ENCODE measurements at regions not wholly inside any gene's neighbourhood (a gene's known extent, or its start where the extent isn't known, plus 50 kb on each side); places are given as distances from the start of the nearest gene placed in this dataset.
A peak's percentile ranks its signal among the peaks of the same experiment; 100 is the strongest.

DNA sequence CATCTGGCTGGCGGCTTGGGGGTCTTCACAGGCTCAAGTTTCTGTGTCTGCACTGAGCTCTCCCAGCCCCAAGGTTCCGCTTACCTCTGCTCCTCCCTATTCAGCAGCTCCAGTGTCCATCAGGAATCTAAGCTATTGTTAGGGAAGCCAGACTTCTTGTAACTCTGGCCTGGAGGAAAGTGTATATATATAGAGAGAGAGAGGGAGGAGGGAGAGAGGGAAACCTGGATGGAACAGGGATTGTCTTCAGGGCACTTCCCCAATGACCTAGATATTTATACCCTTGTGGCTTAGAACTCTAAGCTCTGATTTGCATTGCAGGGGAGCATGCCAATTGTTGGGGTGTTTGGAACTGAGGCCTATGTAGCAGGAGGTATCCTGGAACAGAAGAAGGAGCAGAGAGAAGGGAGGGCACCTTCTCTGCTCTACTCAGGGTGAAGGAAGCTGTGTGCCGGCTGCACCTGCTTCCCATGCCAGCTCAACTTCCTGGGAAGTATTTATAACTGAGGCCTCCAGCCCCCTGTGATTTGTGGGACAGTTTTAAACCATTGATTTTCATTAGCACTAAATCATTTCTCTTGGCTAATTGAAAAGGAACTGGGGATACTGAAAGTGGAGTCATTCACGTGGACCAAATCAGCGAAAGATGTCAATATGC lies 70.9 kb downstream of the NAV1 start:
- peaks cover 90% of the 10 kb centered on the region for H4K20me1 ChIP-seq
- H3K4me1 ChIP-seq = peaks cover 43% of the 10 kb centered on the region
- 0 out of 2 replicates have a peak overlapping the region, but pooled peaks have one; percentile 41 for H3K27ac ChIP-seq
- no peaks in the 10 kb centered on the region for H3K27me3 ChIP-seq
- H3K36me3 ChIP-seq = peaks cover 17% of the 10 kb centered on the region; the same call in 1 of the 2 replicates
- no peak for TF ChIP-seq Cebpa-rat (IDR thresholded peaks at IDR 0.05)
- H3K9ac ChIP-seq = 0 out of 2 replicates have a peak overlapping the region, but pooled peaks have one; percentile 21
- no peak overlapping the region for H3K4me3 ChIP-seq
- peak overlapping the region; percentile 75 for H3K4me2 ChIP-seq
- no peaks in the 10 kb centered on the region for H3K9me3 ChIP-seq

DNA sequence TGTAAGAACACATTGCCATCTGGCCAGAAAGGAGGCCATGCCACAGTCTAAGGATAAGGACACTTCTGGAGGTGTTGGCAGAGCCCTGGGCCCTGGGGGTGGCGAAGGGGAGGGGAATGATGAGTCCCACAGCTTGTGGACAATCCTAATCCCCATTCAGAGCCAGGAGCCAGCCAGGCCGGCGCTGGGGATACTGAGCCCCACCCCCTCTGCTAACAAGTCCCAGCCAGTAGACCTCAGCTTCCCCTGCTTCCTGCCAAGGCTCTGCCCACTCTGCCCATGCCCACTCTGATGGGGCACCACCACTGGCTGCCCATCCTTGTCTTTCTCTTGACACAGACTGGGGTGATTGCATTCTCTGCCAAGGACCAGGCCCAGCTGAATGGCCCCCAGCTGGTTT lies 71.9 kb downstream of the NAV1 start:
- TF ChIP-seq Cebpa-rat (IDR thresholded peaks at IDR 0.05) = no peak
- Histone ChIP-seq H3K36me3 (peaks cover 14% of the 10 kb centered on the region; the same call in 1 of the 2 replicates), H4K20me1 (peaks cover 90% of the 10 kb centered on the region), H3K4me3 (no peak overlapping the region), H3K27me3 (no peaks in the 10 kb centered on the region), H3K4me2 (peak overlapping the region; percentile 75), H3K9me3 (no peaks in the 10 kb centered on the region), H3K4me1 (peaks cover 34% of the 10 kb centered on the region), H3K9ac (no peak overlapping the region), H3K27ac (peak overlapping the region; percentile 41)

DNA sequence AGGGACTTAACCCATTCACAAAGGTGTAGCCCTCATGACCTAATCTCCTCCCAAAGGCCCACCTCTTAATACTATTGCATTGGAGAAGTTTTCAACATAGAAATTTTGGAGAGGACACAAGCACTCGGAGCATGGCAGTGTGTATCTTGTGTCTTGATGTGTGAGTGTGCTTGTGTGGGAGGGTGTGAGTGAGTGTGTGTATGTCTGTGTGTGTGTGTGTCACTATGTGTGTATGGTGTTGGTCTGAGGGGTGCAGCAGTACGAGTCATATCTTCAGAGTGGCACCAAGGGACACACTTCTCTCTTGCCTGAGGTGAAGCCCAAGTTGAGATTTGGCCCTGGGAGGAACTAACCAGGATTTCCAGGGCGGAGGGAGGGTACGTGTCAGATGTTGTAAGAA lies 73.7 kb downstream of the NAV1 start:
- Histone ChIP-seq H3K27ac (no peak overlapping the region), H3K9ac (no peak overlapping the region), H3K4me3 (no peak overlapping the region), H3K27me3 (no peaks in the 10 kb centered on the region), H4K20me1 (peaks cover 96% of the 10 kb centered on the region), H3K4me1 (peaks cover 31% of the 10 kb centered on the region), H3K4me2 (no peak overlapping the region), H3K36me3 (peaks cover 12% of the 10 kb centered on the region; the same call in 1 of the 2 replicates), H3K9me3 (no peaks in the 10 kb centered on the region)
- TF ChIP-seq Cebpa-rat (IDR thresholded peaks at IDR 0.05) = no peak

DNA sequence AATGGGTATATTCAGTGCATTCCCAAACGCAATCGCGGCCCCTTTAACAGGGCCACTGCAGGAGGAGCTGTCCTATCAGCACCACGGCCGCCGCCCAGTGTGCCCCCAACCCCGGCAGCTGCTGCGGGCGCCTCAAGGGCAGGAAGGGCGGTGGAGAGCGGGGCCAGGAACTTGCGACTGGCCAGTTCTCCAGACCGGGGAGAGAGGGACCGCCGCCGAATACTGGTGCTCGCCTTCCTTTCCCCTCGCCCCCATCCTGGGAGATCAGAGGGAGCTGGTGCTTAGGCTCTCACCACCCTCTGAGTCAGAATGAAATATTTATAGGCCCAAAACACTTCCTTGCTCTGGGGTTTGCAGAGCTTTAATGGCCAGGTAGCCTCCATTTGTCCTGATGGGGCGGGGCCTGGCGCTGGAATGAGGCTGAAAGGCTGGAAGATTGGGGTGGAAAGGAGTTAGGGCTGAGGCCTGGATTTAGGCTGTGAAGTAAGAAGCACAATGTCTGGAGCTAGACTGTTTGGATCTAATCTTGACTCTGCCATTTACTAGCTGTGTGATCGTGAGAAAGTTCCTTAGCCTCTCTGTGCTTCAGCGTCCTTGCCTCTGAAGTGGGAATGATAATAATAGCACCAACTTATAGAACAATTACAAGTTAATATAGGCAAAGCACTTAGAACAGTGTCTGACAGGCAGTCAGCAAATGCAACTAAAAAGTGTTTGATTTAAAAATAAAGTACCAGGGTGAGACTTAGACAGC lies 75.5 kb downstream of the NAV1 start:
- Histone ChIP-seq H3K9ac (no peak overlapping the region), H3K4me1 (peaks cover 19% of the 10 kb centered on the region), H4K20me1 (peaks cover 98% of the 10 kb centered on the region), H3K4me3 (no peak overlapping the region), H3K27ac (no peak overlapping the region), H3K9me3 (no peaks in the 10 kb centered on the region), H3K27me3 (no peaks in the 10 kb centered on the region), H3K36me3 (no peaks in the 10 kb centered on the region; the same call in 1 of the 2 replicates), H3K4me2 (no peak overlapping the region)
- TF ChIP-seq Cebpa-rat (IDR thresholded peaks at IDR 0.05) = no peak

DNA sequence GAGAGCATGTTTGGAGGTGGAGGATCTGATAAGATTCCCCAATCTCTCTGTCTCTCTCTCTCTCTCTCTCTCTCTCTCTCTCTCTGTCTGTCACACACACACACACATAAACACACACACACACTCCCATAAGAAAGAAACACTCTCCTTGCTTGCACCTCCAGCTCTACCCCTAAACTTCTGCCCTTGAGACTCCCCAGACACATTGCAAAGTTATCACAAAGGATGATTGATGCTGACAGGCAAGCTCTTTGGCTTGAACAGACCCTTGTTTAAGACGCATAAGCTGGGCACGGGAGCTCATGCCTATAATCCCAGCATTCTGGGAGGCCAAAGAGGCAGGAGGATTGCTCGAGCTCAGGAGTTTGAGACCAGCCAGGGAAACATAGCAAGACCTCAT lies 78.2 kb downstream of the NAV1 start:
- H4K20me1 ChIP-seq = peaks cover 89% of the 10 kb centered on the region
- no peak overlapping the region for H3K27ac ChIP-seq
- no peak for TF ChIP-seq Cebpa-rat (IDR thresholded peaks at IDR 0.05)

DNA sequence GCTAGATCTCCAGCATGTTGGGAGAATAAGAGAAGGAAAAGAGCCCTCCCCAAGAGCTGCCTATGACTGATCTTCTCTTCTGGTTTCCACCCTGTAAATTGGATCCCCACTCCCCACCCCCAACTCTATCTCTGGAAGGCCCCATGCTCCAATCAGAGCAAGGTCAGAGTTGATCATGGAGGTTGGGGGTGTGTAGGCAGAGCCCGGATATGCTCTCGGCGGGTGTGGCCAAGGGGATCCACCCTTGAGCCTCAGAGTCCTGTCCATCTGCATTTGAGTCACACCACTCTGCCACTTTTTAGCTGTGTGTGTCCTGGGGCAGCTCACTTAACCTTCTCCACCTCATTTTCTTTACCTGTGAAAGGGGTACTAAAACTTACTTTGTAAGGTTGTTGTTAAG lies 79.5 kb downstream of the NAV1 start:
- Histone ChIP-seq H3K4me3 (no peak overlapping the region), H4K20me1 (peaks cover 89% of the 10 kb centered on the region), H3K27me3 (no peaks in the 10 kb centered on the region; the same call in 1 of the 2 replicates), H3K27ac (no peak overlapping the region), H3K36me3 (peaks cover 16% of the 10 kb centered on the region), H3K9me3 (no peaks in the 10 kb centered on the region), H3K4me1 (no peaks in the 10 kb centered on the region), H3K4me2 (no peak overlapping the region), H3K9ac (no peak overlapping the region)
- TF ChIP-seq Cebpa-rat (IDR thresholded peaks at IDR 0.05) = no peak

More for the DNA sequence above, 78.2 kb downstream of the NAV1 start:
- Histone ChIP-seq H3K27me3 (no peaks in the 10 kb centered on the region), H3K4me1 (no peaks in the 10 kb centered on the region), H3K9ac (no peak overlapping the region), H3K4me3 (no peak overlapping the region), H3K9me3 (no peaks in the 10 kb centered on the region), H3K4me2 (no peak overlapping the region), H3K36me3 (peaks cover 4% of the 10 kb centered on the region; the same call in 1 of the 2 replicates)

DNA sequence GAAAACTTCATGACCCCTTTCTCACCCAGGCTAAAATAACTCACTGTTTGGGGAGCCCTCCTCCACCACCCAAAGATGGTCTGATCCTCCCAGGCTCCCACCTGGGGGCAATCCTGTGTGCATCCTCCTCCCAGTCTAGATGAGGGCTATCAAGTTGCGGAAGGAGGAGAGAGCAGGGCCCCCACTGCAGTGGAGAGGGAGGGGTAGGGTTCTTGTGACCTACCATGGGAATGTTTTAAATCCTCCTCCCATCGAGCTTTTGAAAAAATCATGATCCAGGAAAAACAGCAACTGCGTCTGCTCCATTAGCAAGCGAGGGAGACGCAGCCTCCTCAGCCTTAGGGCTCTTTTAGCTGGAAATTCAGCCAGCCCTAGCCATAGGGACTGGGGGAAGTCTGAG lies 80.0 kb downstream of the NAV1 start:
- H3K9ac ChIP-seq = no peak overlapping the region
- H3K9me3 ChIP-seq = no peaks in the 10 kb centered on the region
- H4K20me1 ChIP-seq = peaks cover 88% of the 10 kb centered on the region
- H3K4me3 ChIP-seq = no peak overlapping the region
- H3K36me3 ChIP-seq = peaks cover 21% of the 10 kb centered on the region
- no peak for TF ChIP-seq Cebpa-rat (IDR thresholded peaks at IDR 0.05)
- no peak overlapping the region for H3K4me2 ChIP-seq
- no peaks in the 10 kb centered on the region; the same call in 1 of the 2 replicates for H3K27me3 ChIP-seq
- H3K4me1 ChIP-seq = no peaks in the 10 kb centered on the region
- no peak overlapping the region for H3K27ac ChIP-seq

DNA sequence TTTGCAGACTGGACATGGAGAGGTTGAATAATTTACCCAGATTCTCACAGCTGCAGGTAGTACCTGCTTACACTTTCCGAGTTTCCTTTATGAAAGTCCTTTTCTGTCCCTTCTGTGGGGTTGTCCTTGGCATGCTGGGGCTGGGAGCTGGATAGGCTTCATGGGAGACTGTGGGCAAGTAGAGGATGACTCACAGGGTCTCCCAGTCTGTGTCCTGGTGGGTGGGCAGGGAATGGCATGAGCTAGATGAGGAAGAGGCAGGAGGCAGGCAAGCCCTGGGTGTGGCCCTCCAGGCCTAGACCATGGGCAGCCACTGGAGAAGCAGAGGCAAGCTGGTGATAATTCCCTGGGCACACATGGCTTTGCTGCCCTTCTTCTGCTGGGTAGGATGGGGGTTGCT lies 80.6 kb downstream of the NAV1 start:
- H3K27me3 ChIP-seq = no peaks in the 10 kb centered on the region; the same call in 1 of the 2 replicates
- H3K27ac ChIP-seq = no peak overlapping the region
- H3K9ac ChIP-seq = no peak overlapping the region
- H3K4me2 ChIP-seq = no peak overlapping the region
- TF ChIP-seq Cebpa-rat (IDR thresholded peaks at IDR 0.05) = no peak
- H3K4me3 ChIP-seq = no peak overlapping the region
- H3K36me3 ChIP-seq = peaks cover 25% of the 10 kb centered on the region
- H4K20me1 ChIP-seq = peaks cover 82% of the 10 kb centered on the region
- H3K4me1 ChIP-seq = no peaks in the 10 kb centered on the region
- no peaks in the 10 kb centered on the region for H3K9me3 ChIP-seq

DNA sequence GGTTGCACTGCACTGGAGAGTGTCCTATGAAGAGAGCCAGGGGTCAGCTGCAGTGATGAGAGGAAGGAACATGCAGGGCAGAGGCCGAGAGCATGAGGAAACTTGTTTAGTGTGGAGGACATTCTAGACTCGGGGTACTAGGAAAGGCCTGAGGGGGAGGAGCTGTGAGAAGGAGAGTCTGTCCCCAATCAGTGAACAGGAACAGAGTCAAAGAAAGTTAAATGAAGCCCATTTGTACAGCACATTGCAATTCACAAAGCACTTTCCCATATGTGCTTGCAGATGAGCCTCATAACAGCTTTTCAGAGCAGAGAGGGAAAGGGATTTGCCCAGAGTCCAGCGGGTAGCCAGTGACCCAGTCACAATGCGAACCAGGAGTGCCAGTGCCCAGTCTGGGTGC lies 83.4 kb downstream of the NAV1 start:
- Histone ChIP-seq H3K4me2 (no peak overlapping the region), H3K27me3 (no peaks in the 10 kb centered on the region; the same call in 1 of the 2 replicates), H3K4me3 (no peak overlapping the region), H3K27ac (no peak overlapping the region), H4K20me1 (peaks cover 60% of the 10 kb centered on the region), H3K9me3 (no peaks in the 10 kb centered on the region), H3K9ac (no peak overlapping the region), H3K4me1 (peaks cover 14% of the 10 kb centered on the region), H3K36me3 (peaks cover 47% of the 10 kb centered on the region)
- no peak for TF ChIP-seq Cebpa-rat (IDR thresholded peaks at IDR 0.05)

DNA sequence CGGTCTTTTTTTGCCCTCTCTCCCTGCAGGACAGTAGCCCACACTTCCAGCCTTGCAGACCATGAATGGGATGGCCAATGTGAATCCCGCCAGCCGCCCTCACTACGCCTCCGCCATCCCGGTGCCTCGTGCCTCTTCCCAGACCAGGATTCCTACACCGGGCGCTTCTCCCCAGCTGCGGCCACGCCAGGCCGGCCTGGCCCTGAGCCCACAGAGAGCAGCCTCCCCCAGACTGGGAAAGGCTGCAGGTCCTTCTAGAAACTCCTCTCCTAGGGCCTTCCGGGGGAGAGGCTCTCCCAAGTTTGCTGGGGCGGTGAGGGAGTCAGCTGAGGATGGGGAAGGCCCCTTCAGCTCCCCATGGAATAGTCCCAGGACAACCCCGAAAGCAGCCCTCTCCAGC lies 83.9 kb downstream of the NAV1 start:
- Histone ChIP-seq H3K4me2 (no peak overlapping the region), H3K27me3 (no peaks in the 10 kb centered on the region; the same call in 1 of the 2 replicates), H3K36me3 (peaks cover 47% of the 10 kb centered on the region), H3K27ac (no peak overlapping the region), H3K9me3 (no peaks in the 10 kb centered on the region), H3K4me3 (no peak overlapping the region), H3K9ac (no peak overlapping the region), H4K20me1 (peaks cover 57% of the 10 kb centered on the region), H3K4me1 (peaks cover 19% of the 10 kb centered on the region)
- no peak for TF ChIP-seq Cebpa-rat (IDR thresholded peaks at IDR 0.05)
